Endothelial cell (in vitro differentiated cells): ENCODE measurements at regions not wholly inside any gene's neighbourhood (a gene's known extent, or its start where the extent isn't known, plus 50 kb on each side); places are given as distances from the start of the nearest gene placed in this dataset.
"Not testable (repeated sequence)": the region's sequence is repeated elsewhere in the genome, so short reads cannot be mapped to it uniquely, and the experiment has no call there.

Source experiments
- DNase-seq: peaks from one replicate; pipeline ENCODE4 v3.0.0; 2021; ENCODE audit warnings: low spot score
- H3K27ac Mint-ChIP-seq: one replicate; pipeline ENCODE4 v1.8.0; 2021; ENCODE audit warnings: mixed read lengths, inconsistent platforms; ENCODE audit not compliant: unreplicated experiment
- H3K27me3 Mint-ChIP-seq: one replicate; pipeline ENCODE4 v1.8.0; 2021; ENCODE audit warnings: mild to moderate bottlenecking, moderate library complexity, mixed read lengths, inconsistent platforms; ENCODE audit not compliant: unreplicated experiment
- H3K36me3 Mint-ChIP-seq: one replicate; pipeline ENCODE4 v1.8.0; 2021; ENCODE audit warnings: mild to moderate bottlenecking, low read depth, mixed read lengths, inconsistent platforms; ENCODE audit not compliant: unreplicated experiment
- H3K4me1 Mint-ChIP-seq: one replicate; pipeline ENCODE4 v1.8.0; 2021; ENCODE audit warnings: mild to moderate bottlenecking, mixed read lengths, inconsistent platforms; ENCODE audit not compliant: unreplicated experiment
- H3K4me3 Mint-ChIP-seq: one replicate; pipeline ENCODE4 v1.8.0; 2021; ENCODE audit warnings: mild to moderate bottlenecking, mixed read lengths, inconsistent platforms; ENCODE audit not compliant: unreplicated experiment
- H3K9me3 Mint-ChIP-seq: one replicate; pipeline ENCODE4 v1.8.0; 2021; ENCODE audit warnings: mixed read lengths, inconsistent platforms; ENCODE audit not compliant: unreplicated experiment
- CTCF ChIP-seq: fragments of 200-600 bp; sonication (generic); IDR thresholded peaks from one replicate; pipeline ENCODE4 v1.5.0; 2021; ENCODE audit warnings: antibody characterized with exemption; ENCODE audit not compliant: unreplicated experiment

DNA sequence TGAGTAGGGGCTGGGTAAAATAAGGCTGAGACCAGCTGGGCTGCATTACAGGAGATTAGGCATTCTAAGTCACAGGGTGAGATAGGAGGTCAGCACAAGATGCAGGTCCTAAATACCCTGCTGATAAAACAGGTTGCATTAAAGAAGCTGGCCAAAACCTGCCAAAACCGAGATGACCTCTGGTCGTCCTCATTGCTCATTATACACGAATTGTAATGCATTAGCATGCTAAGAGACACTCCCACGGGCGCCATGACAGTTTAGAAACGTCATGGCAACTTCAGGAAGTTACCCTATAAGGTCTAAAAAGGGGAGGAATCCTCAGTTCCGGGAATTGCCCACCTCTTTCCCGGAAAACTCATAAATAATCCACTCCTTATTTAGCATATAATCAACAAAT is 132.2 kb downstream of the ARL4C start:
- TF ChIP-seq CTCF, result no peak
- no peak overlapping the region for H3K27ac Mint-ChIP-seq
- peaks cover 16% of the 10 kb centered on the region for H3K4me1 Mint-ChIP-seq
- no peak overlapping the region for H3K4me3 Mint-ChIP-seq
- H3K27me3 Mint-ChIP-seq, result no peaks in the 10 kb centered on the region
- H3K36me3 Mint-ChIP-seq, result no peaks in the 10 kb centered on the region
- H3K9me3 Mint-ChIP-seq, result no peaks in the 10 kb centered on the region
- DNase-seq, result no peak

DNA sequence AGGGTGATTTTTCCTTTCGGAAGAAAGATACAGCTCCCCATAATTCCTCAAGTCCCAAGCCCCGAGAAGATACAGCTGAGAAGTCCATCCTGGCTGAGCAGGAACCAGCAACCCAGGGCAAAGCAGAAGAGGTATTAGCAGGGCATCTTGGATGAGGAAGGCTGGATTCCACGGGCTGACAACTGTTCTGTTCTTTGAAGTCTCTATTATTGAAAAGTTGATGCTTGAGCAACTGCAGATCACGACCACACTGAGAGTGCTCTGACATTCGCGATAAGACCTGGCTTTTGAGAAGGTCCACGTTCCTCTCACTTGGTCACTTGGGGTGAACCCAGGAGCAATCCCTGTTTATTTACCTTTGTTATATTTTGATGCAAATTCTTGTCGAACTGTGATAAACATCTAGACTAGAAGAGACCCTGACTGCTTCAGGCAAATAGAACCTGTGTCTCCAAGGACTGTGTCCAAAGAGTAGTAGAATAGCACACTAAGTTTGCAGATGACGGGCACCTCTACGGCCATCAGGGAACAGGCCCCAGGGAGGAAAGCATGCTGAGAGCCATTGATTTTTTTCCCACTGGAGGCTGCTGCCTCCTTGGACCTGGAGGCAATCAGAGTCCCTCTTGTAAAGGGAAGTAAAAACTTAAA is 133.1 kb downstream of the ARL4C start:
- Mint-ChIP-seq H3K27me3 (no peaks in the 10 kb centered on the region), H3K9me3 (no peaks in the 10 kb centered on the region), H3K4me3 (no peak overlapping the region), H3K4me1 (peaks cover 16% of the 10 kb centered on the region), H3K27ac (no peak overlapping the region), H3K36me3 (no peaks in the 10 kb centered on the region)
- no peak for DNase-seq
- no peak for TF ChIP-seq CTCF

DNA sequence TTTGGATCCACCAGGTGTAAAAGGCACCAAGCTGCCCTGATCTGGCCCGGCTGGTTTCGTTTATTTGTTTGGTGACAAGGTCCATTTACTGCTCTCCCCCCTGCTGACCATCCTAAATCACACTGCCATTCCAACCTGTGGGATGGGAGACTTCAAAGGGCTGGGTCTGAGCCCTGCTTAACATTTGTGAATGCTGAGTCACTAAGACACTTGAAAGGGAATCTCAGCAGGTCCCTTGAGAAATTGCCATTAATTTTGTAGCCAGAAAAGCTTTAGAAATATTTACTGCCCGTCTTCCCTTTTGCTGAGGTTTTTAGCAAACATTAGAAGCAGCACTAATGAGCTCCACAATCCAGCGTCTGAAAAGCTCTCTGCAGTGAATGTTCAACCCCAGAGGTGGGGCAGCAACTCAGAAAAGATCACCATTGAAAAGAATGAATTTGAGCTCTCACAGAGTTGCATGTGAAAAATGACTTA is 133.8 kb downstream of the ARL4C start:
- no peak for DNase-seq
- no peak for TF ChIP-seq CTCF
- Mint-ChIP-seq H3K4me3 (no peak overlapping the region), H3K36me3 (no peaks in the 10 kb centered on the region), H3K4me1 (peaks cover 16% of the 10 kb centered on the region), H3K27me3 (no peaks in the 10 kb centered on the region), H3K9me3 (no peaks in the 10 kb centered on the region), H3K27ac (no peak overlapping the region)

GRCh38 chr2:234360313-234360975 is 136.4 kb downstream of the ARL4C start:
- not testable (repeated sequence) for H3K27ac Mint-ChIP-seq, DNase-seq, H3K9me3 Mint-ChIP-seq, H3K27me3 Mint-ChIP-seq, H3K4me3 Mint-ChIP-seq, H3K36me3 Mint-ChIP-seq
- peaks cover 11% of the 10 kb centered on the region for H3K4me1 Mint-ChIP-seq

GRCh38 chr2:234357666-234358065 is 139.2 kb downstream of the ARL4C start:
- no peak for TF ChIP-seq CTCF
- peaks cover 3% of the 10 kb centered on the region for H3K4me1 Mint-ChIP-seq
- H3K9me3 Mint-ChIP-seq, result no peaks in the 10 kb centered on the region
- no peak for DNase-seq
- no peaks in the 10 kb centered on the region for H3K36me3 Mint-ChIP-seq
- H3K27me3 Mint-ChIP-seq, result no peaks in the 10 kb centered on the region
- no peak overlapping the region for H3K4me3 Mint-ChIP-seq
- no peak overlapping the region for H3K27ac Mint-ChIP-seq
